HTR-8/SVneo (cell line): ENCODE measurements at regions not wholly inside any gene's neighbourhood (a gene's known extent, or its start where the extent isn't known, plus 50 kb on each side); places are given as distances from the start of the nearest gene placed in this dataset.
"Not testable (repeated sequence)": the region's sequence is repeated elsewhere in the genome, so short reads cannot be mapped to it uniquely, and the experiment has no call there.

Experiments used
- DNase-seq: peaks from one replicate; pipeline ENCODE4 v3.0.0; 2011; ENCODE audit warnings: low spot score, mixed read lengths; ENCODE audit not compliant: insufficient read length
- FAIRE-seq: peaks from 2 replicates; lab custom pipeline; 2011; peaks lifted over from hg19 to GRCh38; lab: Jason Lieb, UNC

- DNase-seq (no peak), FAIRE-seq (no peak)
These were observed 146.3 kb upstream of the EXOC2 start for GRCh38 chr6:839201-839600.

GRCh38 chr6:837380-837779 lies 144.4 kb upstream of the EXOC2 start:
- no peak for FAIRE-seq
- no peak for DNase-seq

- DNase-seq (no peak), FAIRE-seq (no peak)
These were observed 143.4 kb upstream of the EXOC2 start for GRCh38 chr6:836276-836853.

GRCh38 chr6:835476-836160 lies 142.7 kb upstream of the EXOC2 start:
- FAIRE-seq = no peak
- no peak for DNase-seq

GRCh38 chr6:834866-835265 lies 141.9 kb upstream of the EXOC2 start:
- DNase-seq (no peak), FAIRE-seq (no peak)

GRCh38 chr6:834190-834589 lies 141.3 kb upstream of the EXOC2 start:
- peak; percentile 84 for FAIRE-seq
- DNase-seq = no peak

- not testable (repeated sequence) for DNase-seq, FAIRE-seq
These were observed 139.9 kb upstream of the EXOC2 start for GRCh38 chr6:832804-833203.

GRCh38 chr6:830667-831327 lies 137.9 kb upstream of the EXOC2 start:
- DNase-seq (no peak), FAIRE-seq (no peak)

- DNase-seq = no peak
- FAIRE-seq = no peak
These were observed 136.7 kb upstream of the EXOC2 start for GRCh38 chr6:829656-830055.

GRCh38 chr6:827431-827830 lies 134.5 kb upstream of the EXOC2 start:
- no peak for FAIRE-seq
- no peak for DNase-seq

GRCh38 chr6:819122-819521 lies 126.2 kb upstream of the EXOC2 start:
- DNase-seq = no peak
- FAIRE-seq = no peak

GRCh38 chr6:818196-818595 lies 125.3 kb upstream of the EXOC2 start:
- DNase-seq (no peak), FAIRE-seq (no peak)

GRCh38 chr6:816510-817084 lies 123.7 kb upstream of the EXOC2 start:
- no peak for DNase-seq
- FAIRE-seq = no peak

GRCh38 chr6:815348-815738 lies 122.4 kb upstream of the EXOC2 start:
- DNase-seq (peak; percentile 21), FAIRE-seq (peak; percentile 76)

GRCh38 chr6:814378-815347 lies 121.7 kb upstream of the EXOC2 start:
- FAIRE-seq (no peak), DNase-seq (no peak)

GRCh38 chr6:811831-812230 lies 118.9 kb upstream of the EXOC2 start:
- no peak for FAIRE-seq
- DNase-seq = no peak

- DNase-seq = no peak
- no peak for FAIRE-seq
These were observed 118.3 kb upstream of the EXOC2 start for GRCh38 chr6:811191-811590.

- DNase-seq (no peak), FAIRE-seq (no peak)
These were observed 111.8 kb upstream of the EXOC2 start for GRCh38 chr6:804771-805170.

GRCh38 chr6:804317-804716 lies 111.4 kb upstream of the EXOC2 start:
- FAIRE-seq (no peak), DNase-seq (no peak)
